Fibroblast of skin of back (primary cell): ENCODE measurements at regions not wholly inside any gene's neighbourhood (a gene's known extent, or its start where the extent isn't known, plus 50 kb on each side); places are given as distances from the start of the nearest gene placed in this dataset.
"Not testable (repeated sequence)": the region's sequence is repeated elsewhere in the genome, so short reads cannot be mapped to it uniquely, and the experiment has no call there.

Experiments used
- DNase-seq: peaks from one replicate; pipeline ENCODE4 v3.0.0-alpha.2; 2013

DNA sequence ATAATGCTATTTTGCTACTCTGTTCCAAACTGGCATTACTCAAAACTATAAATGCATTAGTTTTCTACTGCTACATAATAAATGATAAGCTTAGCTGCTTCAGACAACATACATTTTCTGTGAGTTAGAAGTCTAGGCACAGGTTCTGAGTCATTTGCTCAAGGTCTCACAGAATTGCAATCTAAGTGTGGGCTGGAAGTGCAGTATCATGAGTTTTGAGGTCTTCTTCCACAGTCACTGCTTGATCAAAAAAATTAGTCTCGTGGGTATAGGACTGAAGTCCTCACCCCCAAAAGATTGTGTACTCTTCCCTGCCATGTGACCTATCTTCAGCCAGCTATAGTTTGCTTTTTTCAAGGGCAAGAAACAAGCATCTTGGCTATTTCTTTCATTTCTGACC is 676.9 kb downstream of the ADCYAP1 start:
- DNase-seq = no peak

GRCh38 chr18:1585881-1586488 is 681.3 kb downstream of the ADCYAP1 start:
- DNase-seq = peak; percentile 22

- DNase-seq = no peak
These were observed 688.4 kb downstream of the ADCYAP1 start for GRCh38 chr18:1593091-1593490.

DNA sequence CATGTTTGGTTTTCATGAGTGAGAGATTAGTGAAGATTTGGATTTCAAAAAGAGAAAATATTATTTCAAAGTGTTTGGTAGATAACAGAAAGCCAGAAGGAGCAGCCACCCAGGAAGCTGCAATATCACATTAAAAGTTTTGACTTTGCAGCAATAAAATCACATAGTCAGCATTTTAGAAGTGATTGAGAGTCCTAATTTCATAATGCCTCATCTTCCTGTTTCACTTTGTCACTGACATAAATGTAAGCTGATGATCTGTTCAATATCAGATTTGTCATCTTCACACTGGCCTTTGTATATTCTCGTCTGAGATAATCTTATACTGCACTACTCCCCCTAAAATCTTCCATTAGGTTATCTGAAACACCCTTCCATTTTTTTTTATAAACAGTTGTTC is 690.5 kb downstream of the ADCYAP1 start:
- DNase-seq = no peak

DNA sequence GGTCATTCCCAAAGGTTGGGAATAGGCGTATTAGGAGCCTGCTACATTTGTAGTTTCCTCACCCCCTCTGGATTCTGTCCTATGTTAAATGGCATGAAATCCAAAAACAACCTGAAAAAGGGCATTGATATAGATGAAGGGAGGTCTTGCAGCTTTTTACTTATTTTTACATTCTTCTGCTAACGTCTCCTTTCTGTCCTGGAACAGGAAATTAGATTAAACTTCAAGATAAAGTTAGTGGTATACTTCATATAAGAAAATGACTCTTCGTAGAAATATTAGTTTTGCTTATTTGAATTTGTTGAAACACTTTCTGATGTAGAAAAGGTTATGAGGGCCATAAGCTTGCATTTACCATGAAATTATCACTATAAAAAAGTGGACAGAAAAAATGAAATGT is 694.5 kb downstream of the ADCYAP1 start:
- no peak for DNase-seq

GRCh38 chr18:1604751-1605150 is 700.1 kb downstream of the ADCYAP1 start:
- no peak for DNase-seq

- no peak for DNase-seq
These were observed 713.7 kb downstream of the ADCYAP1 start for GRCh38 chr18:1618364-1618763.

GRCh38 chr18:1619507-1619906 is 714.8 kb downstream of the ADCYAP1 start:
- DNase-seq = no peak

GRCh38 chr18:1624612-1625011 is 719.9 kb downstream of the ADCYAP1 start:
- no peak for DNase-seq

- DNase-seq = no peak
These were observed 722.8 kb downstream of the ADCYAP1 start for GRCh38 chr18:1627494-1627893.

GRCh38 chr18:1648712-1649111 is 744.0 kb downstream of the ADCYAP1 start:
- DNase-seq = no peak

GRCh38 chr18:1652018-1652417 is 747.3 kb downstream of the ADCYAP1 start:
- DNase-seq = no peak

DNA sequence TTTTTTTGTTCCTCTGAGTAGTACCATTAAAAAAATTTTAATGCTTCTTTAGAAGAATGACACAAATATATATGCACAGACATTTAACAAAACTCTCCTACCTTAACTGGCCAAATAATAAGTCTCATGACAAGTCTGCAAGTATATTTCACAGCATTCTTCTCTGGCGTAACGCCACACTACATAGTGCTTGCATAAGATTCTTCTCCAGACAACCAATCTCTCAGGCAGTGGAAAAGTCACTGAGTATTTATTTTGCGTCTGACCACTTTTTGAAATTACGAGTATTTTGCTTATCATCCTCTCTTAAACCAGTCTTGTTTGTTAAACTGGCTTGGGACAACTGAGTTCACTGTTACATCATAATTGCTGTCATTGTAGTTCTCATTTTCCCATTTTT is 749.2 kb downstream of the ADCYAP1 start:
- no peak for DNase-seq

DNA sequence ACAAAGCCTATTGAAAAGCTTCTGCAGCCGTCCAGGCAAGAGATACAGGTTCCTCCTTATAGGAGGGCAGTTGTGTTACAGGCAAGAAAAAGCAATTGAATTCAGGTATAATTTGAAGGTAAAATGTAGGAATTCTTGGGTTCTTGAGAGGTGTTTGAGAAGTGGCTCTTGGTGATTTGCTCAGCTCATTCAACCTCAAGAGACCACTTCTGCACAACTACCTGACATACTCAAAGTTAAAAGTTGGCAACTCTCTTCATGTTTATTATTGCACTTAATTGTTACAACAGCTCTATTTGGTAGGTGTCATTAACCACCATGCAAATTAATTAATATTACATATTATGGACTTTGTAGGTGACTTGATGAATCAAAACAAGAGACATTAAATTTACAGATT is 753.2 kb downstream of the ADCYAP1 start:
- no peak for DNase-seq

DNA sequence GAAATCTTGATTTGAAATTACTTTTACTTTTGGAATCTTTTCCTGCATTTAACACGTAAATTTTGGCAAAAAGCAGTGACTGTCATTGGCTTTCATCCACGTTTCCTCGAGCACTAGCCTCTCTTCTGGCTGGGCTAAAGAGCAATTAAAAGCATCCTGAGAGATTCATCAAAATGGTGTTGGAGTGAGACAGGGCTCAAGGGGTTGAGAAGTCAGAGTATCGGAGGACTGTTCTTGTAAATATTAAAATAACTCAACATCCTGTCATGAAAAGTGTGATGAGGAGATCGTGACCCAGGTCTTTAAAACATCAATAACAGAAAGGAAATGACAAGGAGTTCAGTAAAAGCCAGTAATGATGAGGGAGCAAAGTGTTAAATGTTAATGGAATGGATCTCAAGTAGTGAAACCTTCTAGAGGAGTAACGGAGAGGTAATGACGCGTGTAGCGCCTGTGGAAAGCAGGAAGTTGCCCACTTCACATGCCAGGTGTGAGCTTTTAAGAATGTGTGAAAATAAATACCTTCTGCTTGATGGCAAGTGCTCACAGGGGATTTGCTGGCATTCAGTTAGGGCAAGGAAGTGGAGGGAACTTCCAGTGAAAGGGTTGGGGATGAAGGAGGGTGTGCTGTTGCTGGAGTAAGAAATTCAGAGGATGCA is 754.4 kb downstream of the ADCYAP1 start:
- DNase-seq = no peak

- DNase-seq = peak; percentile 17
These were observed 759.4 kb downstream of the ADCYAP1 start for GRCh38 chr18:1663879-1664705.

DNA sequence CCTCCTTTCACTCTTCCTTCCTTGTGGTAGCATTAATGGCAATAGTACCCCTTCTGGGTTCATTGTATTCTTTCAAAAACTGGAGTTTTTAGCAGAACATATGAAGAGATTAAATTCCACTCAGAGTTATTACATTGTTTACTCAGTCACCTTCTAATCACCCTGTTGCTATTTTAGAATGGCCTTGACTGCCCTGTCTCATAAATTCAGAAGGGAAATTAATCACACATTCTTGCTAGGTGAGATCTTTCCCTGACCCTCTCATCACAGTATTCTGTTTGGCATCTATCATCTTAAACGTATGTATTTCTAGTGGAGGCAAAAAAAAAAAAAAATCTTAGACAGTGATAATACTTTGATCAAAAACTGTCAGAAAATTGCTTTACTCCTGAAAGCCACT is 760.4 kb downstream of the ADCYAP1 start:
- DNase-seq = no peak

DNA sequence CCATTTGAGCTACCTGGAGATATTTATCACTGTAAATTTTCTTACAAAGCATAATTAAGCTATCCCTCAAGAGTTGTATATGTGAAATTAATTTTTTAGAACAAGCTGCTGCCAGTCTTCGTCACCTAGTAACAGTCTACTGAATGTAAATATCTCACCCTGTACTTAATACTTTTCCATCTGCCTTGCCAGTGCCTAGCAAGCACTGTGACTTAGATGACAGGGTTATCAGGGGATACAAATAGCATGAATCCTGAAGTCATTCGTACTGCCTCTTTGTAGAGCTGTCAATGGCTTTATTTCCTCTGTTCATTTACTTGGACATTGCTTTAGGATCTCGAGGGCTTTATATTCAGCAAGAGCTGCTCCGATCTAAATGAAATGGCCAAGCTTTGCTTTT is 763.6 kb downstream of the ADCYAP1 start:
- no peak for DNase-seq

- not testable (repeated sequence) for DNase-seq
These were observed 767.0 kb downstream of the ADCYAP1 start for GRCh38 chr18:1671710-1672109.

- no peak for DNase-seq
These were observed 771.7 kb downstream of the ADCYAP1 start for GRCh38 chr18:1676387-1676786.

- DNase-seq = no peak
These were observed 775.4 kb downstream of the ADCYAP1 start for GRCh38 chr18:1680108-1680507.

DNA sequence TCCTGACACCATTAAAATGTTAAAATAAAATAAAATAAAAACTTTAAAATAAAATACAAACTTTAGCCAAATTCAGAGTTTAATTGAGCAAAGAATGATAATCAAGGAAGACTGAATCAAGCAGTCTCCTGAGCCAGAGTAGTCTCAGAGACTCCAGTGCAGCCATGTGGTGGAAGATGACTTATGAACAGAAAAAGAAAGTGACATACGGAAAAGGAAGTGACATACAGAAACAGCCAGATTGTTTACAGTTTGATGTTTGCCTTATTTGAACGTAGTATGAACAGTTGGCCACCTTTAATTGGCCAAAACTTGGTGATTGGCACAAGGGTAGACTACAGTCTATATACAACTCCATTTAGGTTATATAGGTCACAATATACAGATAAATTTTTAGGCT is 787.2 kb downstream of the ADCYAP1 start:
- DNase-seq = no peak

DNA sequence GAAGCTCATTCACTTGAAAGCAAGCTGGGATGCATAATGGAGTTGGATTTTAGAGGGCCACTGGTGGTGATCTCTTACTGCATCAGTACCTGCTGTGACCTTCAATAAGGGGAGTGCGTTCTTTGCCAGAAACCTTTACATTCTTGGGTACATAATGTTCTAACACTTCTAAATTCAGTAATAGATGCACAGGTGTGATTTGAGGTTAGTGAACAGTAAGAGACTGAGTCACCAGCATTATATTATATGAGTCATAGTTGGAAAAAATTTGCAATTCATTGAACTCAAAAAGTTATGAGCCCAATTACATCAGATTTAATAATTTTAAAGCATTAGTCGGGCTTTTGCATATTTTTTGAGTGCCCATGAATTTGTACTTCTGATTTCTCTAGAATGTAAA is 803.3 kb downstream of the ADCYAP1 start:
- no peak for DNase-seq

DNA sequence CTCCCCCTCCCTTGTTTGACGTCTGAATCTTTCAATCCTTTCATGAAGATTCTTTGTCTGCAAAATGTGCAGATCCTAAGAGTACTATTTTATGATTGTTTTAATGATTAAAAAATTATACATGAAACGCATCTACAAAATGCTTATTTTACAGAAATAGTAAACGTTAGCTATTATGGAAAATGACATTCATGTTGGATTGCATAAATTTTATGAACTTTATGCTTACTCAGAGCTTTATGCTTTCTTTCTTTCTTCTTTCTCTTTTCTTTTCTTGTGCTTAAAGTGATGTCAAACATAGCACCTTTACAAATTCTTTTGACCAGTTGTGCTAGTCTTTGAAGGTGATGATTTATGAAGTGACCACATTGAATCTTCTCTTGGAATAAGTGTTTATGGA is 805.4 kb downstream of the ADCYAP1 start:
- no peak for DNase-seq
